ENCODE measurements at regions not wholly inside any gene's neighbourhood (a gene's known extent, or its start where the extent isn't known, plus 50 kb on each side); places are given as distances from the start of the nearest gene placed in this dataset.

GRCh38 chr5:61697809-61698558, 365.9 kb downstream of the ZSWIM6 start:
- H3K27ac ChIP-seq (replicated peaks; ENCODE audit: low read length), result no peak overlapping the region
- no peak overlapping the region for H3K4ac ChIP-seq (ENCODE audit: low read length)
- DNase-seq (ENCODE audit: low spot score), result no peak

GRCh38 chr5:61701877-61702602, 370.0 kb downstream of the ZSWIM6 start:
- Histone ChIP-seq H3K36me3 (replicated peaks in 1 of 2; ENCODE audit: control insufficient read depth in 2 of 2, insufficient read depth in 2 of 2, low read length in 2 of 2) (no peaks in the 10 kb centered on the region), H3K79me1 (ENCODE audit: low read depth, low read length) (no peaks in the 10 kb centered on the region), H3K4me2 (ENCODE audit: insufficient read depth, low read length, poor library complexity, severe bottlenecking) (no peak overlapping the region), H3K9me3 (replicated peaks in 1 of 2; ENCODE audit: control insufficient read depth in 2 of 2, insufficient read depth in 1 of 2, low read depth in 1 of 2, low read length in 2 of 2) (no peaks in the 10 kb centered on the region), H3K27me3 (ENCODE audit: control insufficient read depth in 3 of 3, insufficient read depth in 3 of 3, low read depth in 1 of 3, low read length in 3 of 3) (no peaks in the 10 kb centered on the region), H3K27ac (replicated peaks; ENCODE audit: low read length) (no peak overlapping the region), H2BK120ac (ENCODE audit: low read depth, low read length) (no peak overlapping the region), H3K14ac (ENCODE audit: low read length) (no peak overlapping the region), H2AK5ac (ENCODE audit: low read depth, low read length) (no peak overlapping the region), H3K9ac (ENCODE audit: low read depth, low read length, poor library complexity) (no peak overlapping the region), H3K18ac (ENCODE audit: low read length) (no peak overlapping the region), H2BK5ac (ENCODE audit: low read length) (no peak overlapping the region), H3K4me1 (ENCODE audit: control insufficient read depth in 2 of 2, insufficient read depth in 1 of 2, low read depth in 1 of 2, low read length in 2 of 2) (peaks cover 6 to 17% of the 10 kb centered on the region in 2 donors), H2BK15ac (ENCODE audit: low read length) (no peak overlapping the region), H4K8ac (ENCODE audit: low read depth, low read length) (no peak overlapping the region), H4K91ac (ENCODE audit: low read depth, low read length, poor library complexity) (no peak overlapping the region), H3K4me3 (ENCODE audit: low read length in 2 of 2) (no peak overlapping the region), H3K4ac (ENCODE audit: low read length) (no peak overlapping the region), H3K23ac (ENCODE audit: low read depth, low read length, poor library complexity) (no peak overlapping the region), H2BK12ac (ENCODE audit: low read length) (no peak overlapping the region), H2AFZ (ENCODE audit: low read length) (peak overlapping the region; percentile 53)
- no peak for DNase-seq (ENCODE audit: low spot score)
- no CpG with 5 or more reads among the region's 4 CpGs for WGBS, 2 donors (ENCODE audit: extremely low coverage in 2 of 2, insufficient read length in 2 of 2, insufficient replicate concordance in 1 of 2)

More at GRCh38 chr5:61697809-61698558, 365.9 kb downstream of the ZSWIM6 start:
- no peak overlapping the region for H3K9ac ChIP-seq (ENCODE audit: low read depth, low read length, poor library complexity)
- no peak overlapping the region for H2BK15ac ChIP-seq (ENCODE audit: low read length)
- H3K36me3 ChIP-seq (replicated peaks in 1 of 2; ENCODE audit: control insufficient read depth in 2 of 2, insufficient read depth in 2 of 2, low read length in 2 of 2), result no peaks in the 10 kb centered on the region
- no peak overlapping the region for H2BK5ac ChIP-seq (ENCODE audit: low read length)
- WGBS, 2 donors (ENCODE audit: extremely low coverage in 2 of 2, insufficient read length in 2 of 2, insufficient replicate concordance in 1 of 2), result no CpG with 5 or more reads among the region's 15 CpGs
- H3K18ac ChIP-seq (ENCODE audit: low read length), result peak overlapping the region; percentile 9
- H4K91ac ChIP-seq (ENCODE audit: low read depth, low read length, poor library complexity), result no peak overlapping the region
- no peak overlapping the region for H4K8ac ChIP-seq (ENCODE audit: low read depth, low read length)
- H3K4me3 ChIP-seq (ENCODE audit: low read length in 2 of 2), result no peak overlapping the region
- no peak overlapping the region for H3K4me2 ChIP-seq (ENCODE audit: insufficient read depth, low read length, poor library complexity, severe bottlenecking)
- H2AFZ ChIP-seq (ENCODE audit: low read length), result peak overlapping the region; percentile 24
- no peak overlapping the region for H3K23ac ChIP-seq (ENCODE audit: low read depth, low read length, poor library complexity)
- H2BK12ac ChIP-seq (ENCODE audit: low read length), result no peak overlapping the region
- no peak overlapping the region for H3K14ac ChIP-seq (ENCODE audit: low read length)
- H3K79me1 ChIP-seq (ENCODE audit: low read depth, low read length), result no peaks in the 10 kb centered on the region
- no peak overlapping the region for H2BK120ac ChIP-seq (ENCODE audit: low read depth, low read length)
- H2AK5ac ChIP-seq (ENCODE audit: low read depth, low read length), result no peak overlapping the region
- peaks cover 3 to 4% of the 10 kb centered on the region in 2 donors for H3K4me1 ChIP-seq (ENCODE audit: control insufficient read depth in 2 of 2, insufficient read depth in 1 of 2, low read depth in 1 of 2, low read length in 2 of 2)
- peaks cover 0 to 19% of the 10 kb centered on the region in 2 donors for H3K9me3 ChIP-seq (replicated peaks in 1 of 2; ENCODE audit: control insufficient read depth in 2 of 2, insufficient read depth in 1 of 2, low read depth in 1 of 2, low read length in 2 of 2)
- H3K27me3 ChIP-seq (ENCODE audit: control insufficient read depth in 3 of 3, insufficient read depth in 3 of 3, low read depth in 1 of 3, low read length in 3 of 3), result no peaks in the 10 kb centered on the region

- H3K9ac ChIP-seq (ENCODE audit: low read depth, low read length, poor library complexity), result no peak overlapping the region
- H3K14ac ChIP-seq (ENCODE audit: low read length), result no peak overlapping the region
- no peak overlapping the region for H3K4me2 ChIP-seq (ENCODE audit: insufficient read depth, low read length, poor library complexity, severe bottlenecking)
- no peak overlapping the region for H3K18ac ChIP-seq (ENCODE audit: low read length)
- no peak overlapping the region for H4K91ac ChIP-seq (ENCODE audit: low read depth, low read length, poor library complexity)
- no peaks in the 10 kb centered on the region for H3K79me1 ChIP-seq (ENCODE audit: low read depth, low read length)
- no peaks in the 10 kb centered on the region for H3K9me3 ChIP-seq (replicated peaks in 1 of 2; ENCODE audit: control insufficient read depth in 2 of 2, insufficient read depth in 1 of 2, low read depth in 1 of 2, low read length in 2 of 2)
- no peak overlapping the region for H4K8ac ChIP-seq (ENCODE audit: low read depth, low read length)
- no peak overlapping the region for H2BK12ac ChIP-seq (ENCODE audit: low read length)
- H2AFZ ChIP-seq (ENCODE audit: low read length), result no peak overlapping the region
- no peak overlapping the region for H3K4ac ChIP-seq (ENCODE audit: low read length)
- no peaks in the 10 kb centered on the region for H3K27me3 ChIP-seq (ENCODE audit: control insufficient read depth in 3 of 3, insufficient read depth in 3 of 3, low read depth in 1 of 3, low read length in 3 of 3)
- H3K27ac ChIP-seq (replicated peaks; ENCODE audit: low read length), result no peak overlapping the region
- H2BK120ac ChIP-seq (ENCODE audit: low read depth, low read length), result no peak overlapping the region
- peaks cover 6 to 19% of the 10 kb centered on the region in 2 donors for H3K4me1 ChIP-seq (ENCODE audit: control insufficient read depth in 2 of 2, insufficient read depth in 1 of 2, low read depth in 1 of 2, low read length in 2 of 2)
- H3K4me3 ChIP-seq (ENCODE audit: low read length in 2 of 2), result no peak overlapping the region
- no CpG with 5 or more reads among the region's 2 CpGs for WGBS, 2 donors (ENCODE audit: extremely low coverage in 2 of 2, insufficient read length in 2 of 2, insufficient replicate concordance in 1 of 2)
- no peak for DNase-seq (ENCODE audit: low spot score)
- H2BK5ac ChIP-seq (ENCODE audit: low read length), result no peak overlapping the region
- no peak overlapping the region for H3K23ac ChIP-seq (ENCODE audit: low read depth, low read length, poor library complexity)
- no peaks in the 10 kb centered on the region for H3K36me3 ChIP-seq (replicated peaks in 1 of 2; ENCODE audit: control insufficient read depth in 2 of 2, insufficient read depth in 2 of 2, low read length in 2 of 2)
- H2AK5ac ChIP-seq (ENCODE audit: low read depth, low read length), result no peak overlapping the region
- H2BK15ac ChIP-seq (ENCODE audit: low read length), result no peak overlapping the region
These were observed 370.7 kb downstream of the ZSWIM6 start for GRCh38 chr5:61702784-61703183.

- Histone ChIP-seq H2BK15ac (ENCODE audit: low read length) (no peak overlapping the region), H3K79me1 (ENCODE audit: low read depth, low read length) (no peaks in the 10 kb centered on the region), H3K23ac (ENCODE audit: low read depth, low read length, poor library complexity) (no peak overlapping the region), H3K18ac (ENCODE audit: low read length) (no peak overlapping the region), H3K27ac (replicated peaks; ENCODE audit: low read length) (no peak overlapping the region), H3K14ac (ENCODE audit: low read length) (no peak overlapping the region), H4K8ac (ENCODE audit: low read depth, low read length) (no peak overlapping the region), H2BK5ac (ENCODE audit: low read length) (no peak overlapping the region), H2AK5ac (ENCODE audit: low read depth, low read length) (no peak overlapping the region), H3K9me3 (replicated peaks in 1 of 2; ENCODE audit: control insufficient read depth in 2 of 2, insufficient read depth in 1 of 2, low read depth in 1 of 2, low read length in 2 of 2) (no peaks in the 10 kb centered on the region), H4K91ac (ENCODE audit: low read depth, low read length, poor library complexity) (no peak overlapping the region), H3K36me3 (replicated peaks in 1 of 2; ENCODE audit: control insufficient read depth in 2 of 2, insufficient read depth in 2 of 2, low read length in 2 of 2) (no peaks in the 10 kb centered on the region), H3K9ac (ENCODE audit: low read depth, low read length, poor library complexity) (no peak overlapping the region), H3K4me3 (ENCODE audit: low read length in 2 of 2) (no peak overlapping the region), H3K4me2 (ENCODE audit: insufficient read depth, low read length, poor library complexity, severe bottlenecking) (no peak overlapping the region), H2BK120ac (ENCODE audit: low read depth, low read length) (no peak overlapping the region), H3K4me1 (ENCODE audit: control insufficient read depth in 2 of 2, insufficient read depth in 1 of 2, low read depth in 1 of 2, low read length in 2 of 2) (peaks cover 3 to 17% of the 10 kb centered on the region in 2 donors), H3K27me3 (ENCODE audit: control insufficient read depth in 3 of 3, insufficient read depth in 3 of 3, low read depth in 1 of 3, low read length in 3 of 3) (no peaks in the 10 kb centered on the region), H3K4ac (ENCODE audit: low read length) (no peak overlapping the region), H2BK12ac (ENCODE audit: low read length) (no peak overlapping the region), H2AFZ (ENCODE audit: low read length) (no peak overlapping the region)
- no peak for DNase-seq (ENCODE audit: low spot score)
- no CpG with 5 or more reads among the region's 3 CpGs for WGBS, 2 donors (ENCODE audit: extremely low coverage in 2 of 2, insufficient read length in 2 of 2, insufficient replicate concordance in 1 of 2)
These were observed 372.2 kb downstream of the ZSWIM6 start for GRCh38 chr5:61704289-61704688.
